Occipital lobe (tissue), 1 donor: ENCODE measurements at regions not wholly inside any gene's neighbourhood (a gene's known extent, or its start where the extent isn't known, plus 50 kb on each side); places are given as distances from the start of the nearest gene placed in this dataset.

Source experiments
- DNase-seq: peaks from one replicate; lab custom pipeline; 2025; lab: John Stamatoyannopoulos, UW

- no peak for DNase-seq
Observed at GRCh38 chr2:200013906-200014305, 58.5 kb downstream of the MAIP1 start.

GRCh38 chr2:200021449-200022114, 66.2 kb downstream of the MAIP1 start:
- DNase-seq, result no peak

GRCh38 chr2:200022511-200022910, 67.1 kb downstream of the MAIP1 start:
- DNase-seq, result no peak

- no peak for DNase-seq
Observed at GRCh38 chr2:200023570-200023969, 68.2 kb downstream of the MAIP1 start.

GRCh38 chr2:200025717-200026116, 70.3 kb downstream of the MAIP1 start:
- DNase-seq, result no peak

- no peak for DNase-seq
Observed at GRCh38 chr2:200026332-200027230, 71.2 kb downstream of the MAIP1 start.

GRCh38 chr2:200028998-200029397, 73.6 kb downstream of the MAIP1 start:
- no peak for DNase-seq

- no peak for DNase-seq
Observed at GRCh38 chr2:200032895-200033294, 77.5 kb downstream of the MAIP1 start.

- no peak for DNase-seq
Observed at GRCh38 chr2:200033929-200034328, 78.5 kb downstream of the MAIP1 start.

GRCh38 chr2:200034816-200035215, 79.4 kb downstream of the MAIP1 start:
- no peak for DNase-seq

GRCh38 chr2:200039724-200040650, 84.6 kb downstream of the MAIP1 start:
- no peak for DNase-seq

- DNase-seq, result no peak
Observed at GRCh38 chr2:200040831-200041230, 85.4 kb downstream of the MAIP1 start.

- DNase-seq, result no peak
Observed at GRCh38 chr2:200041639-200042038, 86.3 kb downstream of the MAIP1 start.

GRCh38 chr2:200042102-200042735, 86.8 kb downstream of the MAIP1 start:
- no peak for DNase-seq

GRCh38 chr2:200042944-200043343, 87.6 kb downstream of the MAIP1 start:
- DNase-seq, result no peak

GRCh38 chr2:200044453-200044852, 89.1 kb downstream of the MAIP1 start:
- DNase-seq, result no peak

GRCh38 chr2:200048421-200048820, 93.0 kb downstream of the MAIP1 start:
- no peak for DNase-seq

GRCh38 chr2:200049086-200049485, 93.7 kb downstream of the MAIP1 start:
- no peak for DNase-seq

- no peak for DNase-seq
Observed at GRCh38 chr2:200050921-200051610, 95.7 kb downstream of the MAIP1 start.

- DNase-seq, result no peak
Observed at GRCh38 chr2:200051611-200051945, 96.2 kb downstream of the MAIP1 start.

GRCh38 chr2:200052627-200053026, 97.2 kb downstream of the MAIP1 start:
- DNase-seq, result no peak
